Liver (tissue), 8 donors: ENCODE measurements at regions not wholly inside any gene's neighbourhood (a gene's known extent, or its start where the extent isn't known, plus 50 kb on each side); places are given as distances from the start of the nearest gene placed in this dataset.

ENCODE experiments used
- DNase-seq: peaks from one replicate; pipeline ENCODE4 v3.0.0-alpha.2; 2017; ENCODE audit warnings: low spot score
- H3K27ac ChIP-seq, 2 donors: one replicate each; pipeline ENCODE4 v1.7.0; 2013; ENCODE audit warnings: inconsistent platforms in 2 of 2, low read length in 2 of 2, control low read depth in 1 of 2, low read depth in 1 of 2, mild to moderate bottlenecking in 1 of 2
- H3K27me3 ChIP-seq, 4 donors: one replicate each; pipeline versions ENCODE4 v1.6.1 to v1.7.0; 2013; ENCODE audit warnings: low read length in 3 of 4, inconsistent platforms in 1 of 4, mild to moderate bottlenecking in 1 of 4, moderate library complexity in 1 of 4; ENCODE audit not compliant: control insufficient read depth in 4 of 4, insufficient read depth in 4 of 4
- H3K36me3 ChIP-seq, 4 donors: one replicate each; pipeline versions ENCODE4 v1.6.1 to v1.7.0; 2013; ENCODE audit warnings: low read length in 3 of 4, mild to moderate bottlenecking in 3 of 4, low read depth in 1 of 4, moderate library complexity in 1 of 4; ENCODE audit not compliant: control insufficient read depth in 4 of 4, insufficient read depth in 3 of 4
- H3K4me1 ChIP-seq, 4 donors: one replicate each; pipeline versions ENCODE4 v1.6.1 to v1.7.0; 2013; ENCODE audit warnings: low read length in 3 of 4, mild to moderate bottlenecking in 3 of 4, moderate library complexity in 1 of 4; ENCODE audit not compliant: control insufficient read depth in 4 of 4, insufficient read depth in 4 of 4
- H3K4me3 ChIP-seq, 3 donors: one replicate each; pipeline versions ENCODE4 v1.6.1 to v1.7.0; 2013; ENCODE audit warnings: low read length in 3 of 3, control low read depth in 1 of 3, low read depth in 1 of 3, mild to moderate bottlenecking in 1 of 3
- H3K9ac ChIP-seq, 2 donors: one replicate each; pipeline ENCODE4 v1.7.0; 2013; ENCODE audit warnings: low read length in 2 of 2, mild to moderate bottlenecking in 2 of 2, moderate library complexity in 2 of 2, control low read depth in 1 of 2, low read depth in 1 of 2
- H3K9me3 ChIP-seq, 4 donors: one replicate each; pipeline versions ENCODE4 v1.6.1 to v1.7.0; 2013; ENCODE audit warnings: low read length in 3 of 4; ENCODE audit not compliant: control insufficient read depth in 4 of 4
- EGR1 ChIP-seq, 2 donors: IDR thresholded peaks; 2 replicates each; pipeline ENCODE4 v1.6.1; 2016 to 2018; ENCODE audit warnings: antibody characterized with exemption in 2 of 2, low read depth in 2 of 2
- FOXA1 ChIP-seq: IDR thresholded peaks from 2 replicates; pipeline ENCODE4 v1.6.1; 2016; ENCODE audit warnings: antibody characterized with exemption
- FOXA2 ChIP-seq: IDR thresholded peaks from 2 replicates; pipeline ENCODE4 v1.6.1; 2016; ENCODE audit warnings: antibody characterized with exemption
- HNF4A ChIP-seq, 2 donors: conservative IDR thresholded peaks; 2 replicates each; pipeline ENCODE4 v1.6.1; 2016; ENCODE audit warnings: antibody characterized with exemption in 2 of 2, mild to moderate bottlenecking in 2 of 2
- HNF4G ChIP-seq: IDR thresholded peaks from 2 replicates; pipeline ENCODE4 v1.6.1; 2016; ENCODE audit warnings: antibody characterized with exemption
- JUND ChIP-seq, 2 donors: IDR thresholded peaks; 2 replicates each; pipeline ENCODE4 v1.6.1; 2016; ENCODE audit warnings: antibody characterized with exemption in 2 of 2
- NR2F2 ChIP-seq: IDR thresholded peaks from 2 replicates; pipeline ENCODE4 v1.6.1; 2016; ENCODE audit warnings: antibody characterized with exemption
- RXRA ChIP-seq, 2 donors: IDR thresholded peaks; 2 replicates each; pipeline ENCODE4 v1.6.1; 2017 to 2018; ENCODE audit warnings: antibody characterized with exemption in 2 of 2, mild to moderate bottlenecking in 1 of 2
- SP1 ChIP-seq: IDR thresholded peaks from 2 replicates; pipeline ENCODE4 v1.6.1; 2018; ENCODE audit warnings: antibody characterized with exemption, mild to moderate bottlenecking
- TAF1 ChIP-seq: conservative IDR thresholded peaks from 2 replicates; pipeline ENCODE4 v1.6.1; 2016; ENCODE audit warnings: antibody characterized with exemption, mild to moderate bottlenecking
- YY1 ChIP-seq: IDR thresholded peaks from 2 replicates; pipeline ENCODE4 v1.6.1; 2016; ENCODE audit warnings: antibody characterized with exemption, mild to moderate bottlenecking
- WGBS: extraction: QIAGEN DNeasy Blood & Tissue Kit; methylation state at CpG from one replicate; pipeline ENCODE4 v1.1.7; 2013; 5-methylcytosine and 5-hydroxymethylcytosine counted together
- TF ChIP-seq, protein P1 (sequence below): IDR thresholded peaks from 2 replicates; pipeline ENCODE4 v1.6.1; 2016; ENCODE audit warnings: antibody characterized with exemption
- TF ChIP-seq, protein P2 (sequence below): IDR thresholded peaks from 2 replicates; pipeline ENCODE4 v1.6.1; 2016; ENCODE audit warnings: antibody characterized with exemption, mild to moderate bottlenecking
- TF ChIP-seq, protein P3 (sequence below): fragments of 150-350 bp; IDR thresholded peaks from 2 replicates; pipeline ENCODE4 v1.5.1; 2017; ENCODE audit warnings: improper control_type of control experiment, low read depth, low read length; ENCODE audit not compliant: missing input control
- TF ChIP-seq, protein P4 (sequence below): IDR thresholded peaks from 2 replicates; pipeline ENCODE4 v1.6.1; 2016; ENCODE audit warnings: antibody characterized with exemption
- TF ChIP-seq, protein P5 (sequence below): IDR thresholded peaks from 2 replicates; pipeline ENCODE4 v1.6.1; 2016; ENCODE audit warnings: antibody characterized with exemption
- donor health status: healthy.
- donor health status: healthy.
- donor health status: healthy.
- donor health status: healthy.
- donor health status: healthy.

DNA sequence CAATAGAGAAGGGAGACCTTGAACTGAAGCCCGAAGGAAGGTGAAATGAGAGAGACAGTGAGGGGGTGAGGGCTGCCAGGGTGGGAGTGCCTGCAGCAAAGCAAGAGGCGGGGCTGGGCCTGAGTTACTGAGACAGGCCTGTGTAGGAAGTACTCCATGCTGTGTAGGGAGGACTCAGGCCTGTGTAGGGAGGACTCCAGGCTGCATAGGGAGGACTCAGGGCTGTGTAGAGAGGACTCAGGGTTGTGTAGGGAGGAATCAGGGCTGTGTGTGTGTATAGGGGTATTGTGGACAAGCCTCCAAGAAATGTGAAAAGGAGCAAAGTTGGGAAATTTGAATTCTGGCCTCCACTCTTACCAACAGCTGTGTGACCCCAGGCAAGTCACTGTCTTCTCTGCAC is 133.8 kb upstream of the CACNA1E start:
- H3K36me3 ChIP-seq, result no peaks in the 10 kb centered on the region
- H3K27me3 ChIP-seq, result no peaks in the 10 kb centered on the region
- no peak for DNase-seq
- no peak overlapping the region for H3K9ac ChIP-seq
- WGBS, result 87% methylated on average over 2 of the region's 2 CpGs
- no peak overlapping the region for H3K27ac ChIP-seq
- H3K4me3 ChIP-seq, result no peak overlapping the region
- no peak for TF ChIP-seq TAF1
- no peak for TF ChIP-seq FOXA2
- TF ChIP-seq EGR1 (IDR thresholded peaks at IDR 0.05; ENCODE audit: low read depth in 2 of 2), result no peak
- TF ChIP-seq, protein P1, sequence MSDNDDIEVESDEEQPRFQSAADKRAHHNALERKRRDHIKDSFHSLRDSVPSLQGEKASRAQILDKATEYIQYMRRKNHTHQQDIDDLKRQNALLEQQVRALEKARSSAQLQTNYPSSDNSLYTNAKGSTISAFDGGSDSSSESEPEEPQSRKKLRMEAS, result no peak
- TF ChIP-seq RXRA (IDR thresholded peaks at IDR 0.05), result no peak
- no peak for TF ChIP-seq SP1
- no peak for TF ChIP-seq FOXA1
- TF ChIP-seq HNF4G, result no peak
- no peak for TF ChIP-seq YY1
- TF ChIP-seq NR2F2, result no peak
- no peak for TF ChIP-seq JUND (IDR thresholded peaks at IDR 0.05)
- TF ChIP-seq, protein P2, sequence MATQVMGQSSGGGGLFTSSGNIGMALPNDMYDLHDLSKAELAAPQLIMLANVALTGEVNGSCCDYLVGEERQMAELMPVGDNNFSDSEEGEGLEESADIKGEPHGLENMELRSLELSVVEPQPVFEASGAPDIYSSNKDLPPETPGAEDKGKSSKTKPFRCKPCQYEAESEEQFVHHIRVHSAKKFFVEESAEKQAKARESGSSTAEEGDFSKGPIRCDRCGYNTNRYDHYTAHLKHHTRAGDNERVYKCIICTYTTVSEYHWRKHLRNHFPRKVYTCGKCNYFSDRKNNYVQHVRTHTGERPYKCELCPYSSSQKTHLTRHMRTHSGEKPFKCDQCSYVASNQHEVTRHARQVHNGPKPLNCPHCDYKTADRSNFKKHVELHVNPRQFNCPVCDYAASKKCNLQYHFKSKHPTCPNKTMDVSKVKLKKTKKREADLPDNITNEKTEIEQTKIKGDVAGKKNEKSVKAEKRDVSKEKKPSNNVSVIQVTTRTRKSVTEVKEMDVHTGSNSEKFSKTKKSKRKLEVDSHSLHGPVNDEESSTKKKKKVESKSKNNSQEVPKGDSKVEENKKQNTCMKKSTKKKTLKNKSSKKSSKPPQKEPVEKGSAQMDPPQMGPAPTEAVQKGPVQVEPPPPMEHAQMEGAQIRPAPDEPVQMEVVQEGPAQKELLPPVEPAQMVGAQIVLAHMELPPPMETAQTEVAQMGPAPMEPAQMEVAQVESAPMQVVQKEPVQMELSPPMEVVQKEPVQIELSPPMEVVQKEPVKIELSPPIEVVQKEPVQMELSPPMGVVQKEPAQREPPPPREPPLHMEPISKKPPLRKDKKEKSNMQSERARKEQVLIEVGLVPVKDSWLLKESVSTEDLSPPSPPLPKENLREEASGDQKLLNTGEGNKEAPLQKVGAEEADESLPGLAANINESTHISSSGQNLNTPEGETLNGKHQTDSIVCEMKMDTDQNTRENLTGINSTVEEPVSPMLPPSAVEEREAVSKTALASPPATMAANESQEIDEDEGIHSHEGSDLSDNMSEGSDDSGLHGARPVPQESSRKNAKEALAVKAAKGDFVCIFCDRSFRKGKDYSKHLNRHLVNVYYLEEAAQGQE, result no peak
- TF ChIP-seq HNF4A (conservative IDR thresholded peaks at IDR 0.05), result no peak
- TF ChIP-seq, protein P3, sequence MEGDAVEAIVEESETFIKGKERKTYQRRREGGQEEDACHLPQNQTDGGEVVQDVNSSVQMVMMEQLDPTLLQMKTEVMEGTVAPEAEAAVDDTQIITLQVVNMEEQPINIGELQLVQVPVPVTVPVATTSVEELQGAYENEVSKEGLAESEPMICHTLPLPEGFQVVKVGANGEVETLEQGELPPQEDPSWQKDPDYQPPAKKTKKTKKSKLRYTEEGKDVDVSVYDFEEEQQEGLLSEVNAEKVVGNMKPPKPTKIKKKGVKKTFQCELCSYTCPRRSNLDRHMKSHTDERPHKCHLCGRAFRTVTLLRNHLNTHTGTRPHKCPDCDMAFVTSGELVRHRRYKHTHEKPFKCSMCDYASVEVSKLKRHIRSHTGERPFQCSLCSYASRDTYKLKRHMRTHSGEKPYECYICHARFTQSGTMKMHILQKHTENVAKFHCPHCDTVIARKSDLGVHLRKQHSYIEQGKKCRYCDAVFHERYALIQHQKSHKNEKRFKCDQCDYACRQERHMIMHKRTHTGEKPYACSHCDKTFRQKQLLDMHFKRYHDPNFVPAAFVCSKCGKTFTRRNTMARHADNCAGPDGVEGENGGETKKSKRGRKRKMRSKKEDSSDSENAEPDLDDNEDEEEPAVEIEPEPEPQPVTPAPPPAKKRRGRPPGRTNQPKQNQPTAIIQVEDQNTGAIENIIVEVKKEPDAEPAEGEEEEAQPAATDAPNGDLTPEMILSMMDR, result no peak
- H3K4me1 ChIP-seq, result no peaks in the 10 kb centered on the region
- H3K9me3 ChIP-seq, result no peaks in the 10 kb centered on the region

- Histone ChIP-seq H3K4me1 (no peaks in the 10 kb centered on the region), H3K9ac (no peak overlapping the region), H3K27ac (no peak overlapping the region), H3K27me3 (no peaks in the 10 kb centered on the region), H3K36me3 (no peaks in the 10 kb centered on the region), H3K9me3 (no peaks in the 10 kb centered on the region), H3K4me3 (no peak overlapping the region)
- no peak for DNase-seq
- TF ChIP-seq HNF4A (conservative IDR thresholded peaks at IDR 0.05), result no peak
- TF ChIP-seq FOXA1, result no peak
- no peak for TF ChIP-seq YY1
- TF ChIP-seq HNF4G, result no peak
- TF ChIP-seq, protein P1, result no peak
- no peak for TF ChIP-seq FOXA2
- 90% methylated on average over 7 of the region's 7 CpGs for WGBS
These were observed 133.2 kb upstream of the CACNA1E start for GRCh38 chr1:181350131-181350530.

DNA sequence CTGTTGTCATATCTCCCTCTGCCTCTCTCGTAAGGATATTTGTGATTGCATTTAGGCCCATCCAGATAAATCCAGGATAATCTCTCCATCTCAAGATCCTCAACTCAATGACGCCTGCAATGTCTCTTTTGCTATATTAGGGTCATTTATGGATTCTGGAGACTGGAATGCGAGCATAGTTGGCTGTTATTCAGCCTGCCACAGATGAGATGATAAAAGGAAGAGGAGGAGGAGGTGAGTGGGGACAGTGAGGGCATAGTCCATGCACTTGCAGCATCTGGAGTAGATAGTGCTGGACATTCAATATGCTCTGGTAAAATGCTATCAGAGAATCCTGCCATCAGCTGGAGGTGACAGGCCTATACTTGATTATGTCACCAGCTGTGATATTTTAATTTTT is 131.6 kb upstream of the CACNA1E start:
- Histone ChIP-seq H3K27ac (no peak overlapping the region), H3K36me3 (no peaks in the 10 kb centered on the region), H3K4me1 (no peaks in the 10 kb centered on the region), H3K9ac (no peak overlapping the region), H3K4me3 (no peak overlapping the region), H3K9me3 (no peaks in the 10 kb centered on the region), H3K27me3 (no peaks in the 10 kb centered on the region)
- no peak for DNase-seq
- 89% methylated on average over 3 of the region's 3 CpGs for WGBS
- TF ChIP-seq NR2F2, result no peak
- TF ChIP-seq, protein P4, sequence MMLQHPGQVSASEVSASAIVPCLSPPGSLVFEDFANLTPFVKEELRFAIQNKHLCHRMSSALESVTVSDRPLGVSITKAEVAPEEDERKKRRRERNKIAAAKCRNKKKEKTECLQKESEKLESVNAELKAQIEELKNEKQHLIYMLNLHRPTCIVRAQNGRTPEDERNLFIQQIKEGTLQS, result no peak
- TF ChIP-seq, protein P1, result no peak
- TF ChIP-seq TAF1, result no peak
- no peak for TF ChIP-seq SP1
- TF ChIP-seq FOXA1, result no peak
- TF ChIP-seq, protein P2, result no peak
- TF ChIP-seq, protein P5, sequence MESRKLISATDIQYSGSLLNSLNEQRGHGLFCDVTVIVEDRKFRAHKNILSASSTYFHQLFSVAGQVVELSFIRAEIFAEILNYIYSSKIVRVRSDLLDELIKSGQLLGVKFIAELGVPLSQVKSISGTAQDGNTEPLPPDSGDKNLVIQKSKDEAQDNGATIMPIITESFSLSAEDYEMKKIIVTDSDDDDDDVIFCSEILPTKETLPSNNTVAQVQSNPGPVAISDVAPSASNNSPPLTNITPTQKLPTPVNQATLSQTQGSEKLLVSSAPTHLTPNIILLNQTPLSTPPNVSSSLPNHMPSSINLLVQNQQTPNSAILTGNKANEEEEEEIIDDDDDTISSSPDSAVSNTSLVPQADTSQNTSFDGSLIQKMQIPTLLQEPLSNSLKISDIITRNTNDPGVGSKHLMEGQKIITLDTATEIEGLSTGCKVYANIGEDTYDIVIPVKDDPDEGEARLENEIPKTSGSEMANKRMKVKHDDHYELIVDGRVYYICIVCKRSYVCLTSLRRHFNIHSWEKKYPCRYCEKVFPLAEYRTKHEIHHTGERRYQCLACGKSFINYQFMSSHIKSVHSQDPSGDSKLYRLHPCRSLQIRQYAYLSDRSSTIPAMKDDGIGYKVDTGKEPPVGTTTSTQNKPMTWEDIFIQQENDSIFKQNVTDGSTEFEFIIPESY, result no peak
- TF ChIP-seq JUND (IDR thresholded peaks at IDR 0.05), result no peak
- no peak for TF ChIP-seq HNF4A (conservative IDR thresholded peaks at IDR 0.05)
- no peak for TF ChIP-seq FOXA2
- TF ChIP-seq EGR1 (IDR thresholded peaks at IDR 0.05; ENCODE audit: low read depth in 2 of 2), result no peak
